ENCODE measurements at regions not wholly inside any gene's neighbourhood (a gene's known extent, or its start where the extent isn't known, plus 50 kb on each side); places are given as distances from the start of the nearest gene placed in this dataset.
"Not testable (repeated sequence)": the region's sequence is repeated elsewhere in the genome, so short reads cannot be mapped to it uniquely, and the experiment has no call there.

GRCh38 chr4:12333083-12333482 is 904.4 kb upstream of the HS3ST1 start:
- DNase-seq (ENCODE audit: low read depth) = not testable (repeated sequence)

- no peak for DNase-seq (ENCODE audit: low read depth)
Observed at GRCh38 chr4:12324965-12325364, 896.3 kb upstream of the HS3ST1 start.

DNA sequence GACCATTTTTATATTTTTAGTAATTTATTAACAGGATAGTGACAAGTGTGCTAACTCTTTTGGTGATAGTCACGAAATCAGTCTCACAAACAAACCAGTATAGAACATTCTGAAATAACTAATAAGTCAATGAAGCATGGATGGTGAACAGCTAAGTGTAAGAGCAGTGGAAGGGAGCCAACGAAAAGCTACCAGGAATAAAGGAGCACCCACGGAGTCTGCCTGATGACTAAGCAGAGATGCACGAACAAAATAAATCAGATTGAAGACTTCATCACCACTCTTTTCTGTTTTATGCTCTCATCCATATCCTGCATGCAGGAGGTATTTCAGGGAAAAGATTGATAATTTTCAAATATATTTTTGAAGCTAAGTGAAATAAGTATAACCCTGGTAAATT is 891.1 kb upstream of the HS3ST1 start:
- DNase-seq (ENCODE audit: low read depth) = no peak

- DNase-seq (ENCODE audit: low read depth) = no peak
Observed at GRCh38 chr4:12304905-12305304, 876.2 kb upstream of the HS3ST1 start.

DNA sequence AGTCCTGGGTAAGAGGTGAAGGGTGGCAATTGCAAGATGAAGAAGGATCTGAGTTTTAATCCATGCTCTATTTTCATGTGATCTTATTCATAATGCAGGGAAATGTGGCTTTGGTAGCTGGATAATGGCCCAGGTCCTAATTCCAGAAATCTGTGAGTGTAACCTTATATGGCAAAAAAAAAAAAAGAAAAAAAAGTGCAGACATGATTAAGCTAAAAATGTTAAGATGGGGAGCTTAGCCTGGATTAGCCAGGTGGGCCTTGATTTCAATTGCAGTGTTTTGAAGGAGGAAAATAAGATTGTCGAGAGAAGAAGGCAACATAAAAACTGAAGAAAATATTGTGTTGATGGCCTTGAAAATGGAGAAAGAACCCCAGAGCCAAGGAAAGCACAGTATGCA is 867.7 kb upstream of the HS3ST1 start:
- DNase-seq (ENCODE audit: low read depth) = no peak

- DNase-seq (ENCODE audit: low read depth) = no peak
Observed at GRCh38 chr4:12293906-12294525, 865.3 kb upstream of the HS3ST1 start.

DNA sequence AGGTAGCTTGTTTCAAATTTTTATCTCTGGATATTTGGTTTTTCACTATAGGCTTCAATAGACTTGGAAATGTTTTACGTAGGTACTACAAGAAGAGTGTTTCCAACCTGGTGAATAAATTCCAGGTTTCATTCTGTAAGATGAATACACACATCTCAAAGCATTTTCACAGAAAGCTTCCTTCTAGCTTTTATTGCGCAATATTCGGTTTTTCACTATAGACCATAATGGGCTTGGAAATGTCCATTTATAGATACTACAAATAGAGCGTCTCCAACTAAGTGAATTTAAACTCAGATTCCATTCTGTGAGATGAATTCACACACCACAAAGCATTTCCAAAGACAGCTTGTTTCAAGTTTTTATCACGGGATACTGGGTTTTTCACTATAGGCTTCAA is 857.7 kb upstream of the HS3ST1 start:
- no peak for DNase-seq (ENCODE audit: low read depth)

- DNase-seq (ENCODE audit: low read depth) = no peak
Observed at GRCh38 chr4:12270546-12270945, 841.9 kb upstream of the HS3ST1 start.

- no peak for DNase-seq (ENCODE audit: low read depth)
Observed at GRCh38 chr4:12265554-12265953, 836.9 kb upstream of the HS3ST1 start.

DNA sequence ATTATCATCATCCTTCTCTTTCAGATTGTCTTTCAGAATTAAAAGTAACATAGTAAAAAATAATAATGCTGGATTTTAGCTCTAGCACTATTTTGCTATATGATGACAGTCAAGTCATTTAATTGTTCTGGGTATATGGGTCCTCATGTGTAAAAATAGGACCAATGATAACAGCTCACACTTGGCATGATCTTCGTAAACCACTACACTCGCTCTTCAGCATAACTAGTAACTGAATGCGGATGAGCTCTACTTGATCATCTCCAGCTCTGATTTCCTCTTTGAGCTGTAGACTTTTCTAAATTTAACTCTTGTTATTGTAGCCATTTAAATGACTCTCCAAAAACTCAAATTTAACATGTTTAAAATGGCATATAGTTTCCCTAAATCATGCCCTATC is 831.8 kb upstream of the HS3ST1 start:
- no peak for DNase-seq (ENCODE audit: low read depth)

DNA sequence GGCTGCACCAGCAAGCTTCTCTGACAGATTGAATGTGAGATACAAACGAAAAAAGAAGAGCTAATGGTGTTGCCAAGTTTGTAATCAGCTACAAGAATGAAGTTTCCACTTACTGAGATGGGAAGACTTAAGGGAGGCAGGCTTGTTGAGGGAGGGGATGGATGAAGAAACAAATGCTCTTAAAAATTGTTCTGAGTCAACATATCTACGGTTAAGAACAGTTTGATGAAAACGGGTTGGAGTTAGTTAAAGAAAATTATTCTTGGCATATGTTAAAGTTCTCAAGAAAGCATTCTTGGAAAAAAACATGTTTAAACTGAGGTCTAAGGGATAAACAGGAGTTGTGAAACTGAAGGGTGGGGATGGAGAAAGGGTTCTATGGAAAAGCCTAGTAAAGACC is 816.3 kb upstream of the HS3ST1 start:
- no peak for DNase-seq (ENCODE audit: low read depth)

DNA sequence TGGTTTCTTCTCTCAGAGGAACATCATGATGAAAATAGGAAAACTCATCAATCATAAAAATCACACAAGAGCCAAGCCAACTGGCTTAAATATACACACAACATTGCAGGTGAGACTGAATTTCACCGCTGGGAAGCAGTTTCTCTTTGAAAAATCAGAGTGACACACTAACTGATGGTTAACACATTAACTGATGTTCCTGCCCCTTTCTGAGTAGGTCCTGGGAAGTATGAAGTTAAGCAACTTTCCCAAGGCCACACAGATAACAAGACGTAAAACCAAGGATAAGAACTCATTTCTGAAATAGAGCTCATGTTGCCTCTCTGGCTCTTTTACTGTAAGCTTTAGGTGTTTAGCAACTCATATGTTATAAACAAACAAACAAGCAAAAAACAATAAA is 813.7 kb upstream of the HS3ST1 start:
- no peak for DNase-seq (ENCODE audit: low read depth)

DNA sequence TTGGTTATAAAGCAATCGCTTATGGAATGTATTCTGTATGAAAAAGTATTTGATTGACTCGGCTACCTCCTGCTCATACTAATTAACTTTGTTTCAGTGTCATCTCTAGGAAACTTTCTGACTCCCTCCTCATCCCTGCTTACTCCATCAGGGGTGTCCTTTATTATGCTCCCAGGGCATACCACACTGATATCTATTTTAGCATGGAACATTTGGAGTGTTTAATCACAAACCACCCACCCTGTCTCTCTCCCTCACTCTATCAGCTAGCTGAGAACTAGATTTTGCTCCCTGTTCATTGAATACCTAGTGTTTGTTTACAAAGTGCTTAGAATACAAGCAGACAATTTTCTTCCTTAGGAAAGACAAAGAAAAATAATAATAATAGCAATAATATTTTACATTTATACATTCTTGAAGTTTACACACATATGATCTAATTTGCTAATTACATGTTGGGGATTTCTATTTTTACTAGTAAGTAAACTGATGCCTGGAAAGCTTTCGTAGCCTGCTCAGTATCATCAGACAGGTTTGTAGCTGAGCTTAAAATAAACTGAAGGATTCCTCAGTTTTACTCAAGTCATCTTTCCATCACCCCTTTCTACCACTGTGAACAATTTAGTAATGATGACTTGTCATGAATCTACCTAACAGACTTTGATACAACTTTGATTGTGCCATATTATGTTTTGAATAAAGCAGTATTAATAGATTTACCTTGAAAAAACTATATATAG is 811.4 kb upstream of the HS3ST1 start:
- no peak for DNase-seq (ENCODE audit: low read depth)

GRCh38 chr4:12231098-12231497 is 802.4 kb upstream of the HS3ST1 start:
- DNase-seq (ENCODE audit: low read depth) = no peak

DNA sequence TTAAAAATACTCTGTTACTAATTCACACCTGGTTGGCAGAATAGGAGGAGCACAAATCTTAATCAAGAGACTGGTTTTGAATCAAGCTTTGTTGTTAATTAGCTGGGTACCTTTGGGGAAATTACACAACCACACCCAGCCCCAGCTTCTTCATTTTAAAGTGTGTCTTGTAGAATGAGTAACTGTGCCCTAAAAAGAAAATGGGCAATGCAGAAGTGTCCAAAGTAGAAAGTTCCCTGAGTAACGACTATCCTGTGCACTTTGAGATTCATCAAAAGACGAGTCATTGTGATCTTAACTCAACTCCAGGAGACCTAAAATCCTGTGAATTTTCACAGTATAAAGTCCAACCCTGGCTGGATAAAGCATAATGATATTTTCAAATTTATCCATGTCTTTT is 792.3 kb upstream of the HS3ST1 start:
- no peak for DNase-seq (ENCODE audit: low read depth)

GRCh38 chr4:12211636-12212035 is 782.9 kb upstream of the HS3ST1 start:
- DNase-seq (ENCODE audit: low read depth) = no peak

DNA sequence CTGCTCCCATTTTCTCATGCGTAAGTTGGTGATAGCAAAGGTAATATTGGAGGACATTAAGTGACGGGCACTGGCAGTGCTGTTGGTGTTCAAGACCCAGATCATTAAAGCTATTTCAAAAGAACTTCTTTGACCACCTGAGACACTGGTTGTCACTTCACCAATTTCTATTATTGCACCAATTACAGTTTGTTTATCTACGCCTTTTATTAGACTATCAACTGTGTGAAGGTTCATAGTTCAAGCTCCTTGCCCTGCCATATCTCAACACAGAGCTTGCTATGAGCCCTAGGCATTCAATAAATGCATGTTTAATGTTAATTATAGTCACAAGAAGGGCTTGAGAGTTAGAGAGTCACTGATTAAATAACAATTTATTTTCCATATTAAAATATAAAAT is 778.7 kb upstream of the HS3ST1 start:
- DNase-seq (ENCODE audit: low read depth) = no peak

DNA sequence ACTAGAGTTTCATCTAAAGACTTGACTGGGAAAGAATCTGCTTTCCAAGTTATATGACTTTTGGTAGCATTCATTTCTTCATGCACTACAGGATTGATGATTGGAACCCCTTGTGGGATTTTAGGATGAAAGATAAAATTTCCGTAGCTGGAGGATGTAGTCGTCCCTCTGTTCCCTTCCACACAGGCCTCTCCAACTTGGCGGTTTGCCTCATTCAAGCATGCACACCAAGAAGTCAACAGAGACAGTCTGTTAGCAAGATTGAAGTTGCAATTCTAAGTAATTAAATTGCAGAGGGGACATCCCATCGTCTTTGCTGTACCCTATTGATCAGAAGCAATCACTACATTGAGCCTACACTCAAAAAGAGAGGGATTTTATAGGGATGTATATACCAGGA is 777.4 kb upstream of the HS3ST1 start:
- no peak for DNase-seq (ENCODE audit: low read depth)

DNA sequence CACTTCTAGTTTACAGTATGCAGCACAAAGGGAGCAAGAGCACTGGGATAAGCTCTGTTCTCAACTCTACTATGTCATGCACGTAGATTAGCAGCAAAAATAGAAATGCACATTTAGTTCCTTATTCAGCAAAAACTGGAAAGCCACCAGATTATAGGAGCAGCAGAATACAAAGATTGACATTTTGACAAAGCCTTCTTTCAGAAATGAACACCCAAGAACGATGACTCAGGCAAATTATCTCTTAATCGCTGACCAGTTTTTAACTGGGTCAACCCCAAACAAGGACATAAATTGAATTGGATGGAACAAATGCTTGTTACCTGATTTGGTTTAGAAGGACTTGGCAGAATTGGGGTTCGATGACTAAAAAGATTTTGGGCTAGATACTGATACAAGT is 775.3 kb upstream of the HS3ST1 start:
- DNase-seq (ENCODE audit: low read depth) = no peak

GRCh38 chr4:12200226-12200625 is 771.5 kb upstream of the HS3ST1 start:
- DNase-seq (ENCODE audit: low read depth) = no peak

GRCh38 chr4:12186526-12186925 is 757.8 kb upstream of the HS3ST1 start:
- DNase-seq (ENCODE audit: low read depth) = no peak

GRCh38 chr4:12178614-12179610 is 750.2 kb upstream of the HS3ST1 start:
- DNase-seq (ENCODE audit: low read depth) = no peak

DNA sequence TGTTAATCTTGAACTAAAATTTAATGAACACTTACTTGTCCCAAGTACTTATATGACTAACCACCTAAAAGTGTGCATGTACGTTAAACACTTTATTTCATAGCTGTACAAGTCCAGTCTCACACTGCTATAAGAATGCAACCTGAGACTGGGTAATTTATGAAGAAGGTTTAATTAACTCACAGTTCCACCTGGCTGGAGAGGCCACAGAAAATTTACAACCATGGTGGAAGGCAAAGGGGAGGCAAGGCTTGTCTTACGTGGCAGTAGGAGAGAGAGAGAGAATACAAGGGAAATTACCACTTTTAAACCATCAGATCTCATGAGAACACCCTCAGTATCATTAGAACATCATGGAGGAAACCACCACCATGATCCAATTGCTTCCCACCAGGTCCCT is 748.7 kb upstream of the HS3ST1 start:
- DNase-seq (ENCODE audit: low read depth) = no peak
